ENCODE measurements at regions not wholly inside any gene's neighbourhood (a gene's known extent, or its start where the extent isn't known, plus 50 kb on each side); places are given as distances from the start of the nearest gene placed in this dataset.

GRCh38 chr13:74485757-74486156 lies 351.6 kb upstream of the KLF12 start:
- no peak for DNase-seq (ENCODE audit: low spot score)

GRCh38 chr13:74479124-74479523 lies 344.9 kb upstream of the KLF12 start:
- DNase-seq (ENCODE audit: low spot score): no peak

- no peak for DNase-seq (ENCODE audit: low spot score)
Measured at GRCh38 chr13:74476788-74477187, 342.6 kb upstream of the KLF12 start.

- DNase-seq (ENCODE audit: low spot score): no peak
Measured at GRCh38 chr13:74476365-74476764, 342.2 kb upstream of the KLF12 start.

- DNase-seq (ENCODE audit: low spot score): no peak
Measured at GRCh38 chr13:74466864-74467263, 332.7 kb upstream of the KLF12 start.

- no peak for DNase-seq (ENCODE audit: low spot score)
Measured at GRCh38 chr13:74466020-74466419, 331.8 kb upstream of the KLF12 start.

- no peak for DNase-seq (ENCODE audit: low spot score)
Measured at GRCh38 chr13:74465271-74465670, 331.1 kb upstream of the KLF12 start.

GRCh38 chr13:74464670-74465069 lies 330.5 kb upstream of the KLF12 start:
- DNase-seq (ENCODE audit: low spot score): no peak

- no peak for DNase-seq (ENCODE audit: low spot score)
Measured at GRCh38 chr13:74461011-74461410, 326.8 kb upstream of the KLF12 start.

GRCh38 chr13:74452881-74453280 lies 318.7 kb upstream of the KLF12 start:
- DNase-seq (ENCODE audit: low spot score): no peak

GRCh38 chr13:74452176-74452575 lies 318.0 kb upstream of the KLF12 start:
- no peak for DNase-seq (ENCODE audit: low spot score)

GRCh38 chr13:74450964-74451363 lies 316.8 kb upstream of the KLF12 start:
- DNase-seq (ENCODE audit: low spot score): no peak

GRCh38 chr13:74450525-74450845 lies 316.3 kb upstream of the KLF12 start:
- no peak for DNase-seq (ENCODE audit: low spot score)

GRCh38 chr13:74449811-74450524 lies 315.8 kb upstream of the KLF12 start:
- DNase-seq (ENCODE audit: low spot score): no peak

- DNase-seq (ENCODE audit: low spot score): no peak
Measured at GRCh38 chr13:74444864-74445479, 310.8 kb upstream of the KLF12 start.

GRCh38 chr13:74444161-74444571 lies 310.0 kb upstream of the KLF12 start:
- DNase-seq (ENCODE audit: low spot score): no peak

GRCh38 chr13:74443631-74444030 lies 309.4 kb upstream of the KLF12 start:
- no peak for DNase-seq (ENCODE audit: low spot score)

GRCh38 chr13:74442751-74443150 lies 308.5 kb upstream of the KLF12 start:
- no peak for DNase-seq (ENCODE audit: low spot score)

- no peak for DNase-seq (ENCODE audit: low spot score)
Measured at GRCh38 chr13:74438901-74439300, 304.7 kb upstream of the KLF12 start.

- no peak for DNase-seq (ENCODE audit: low spot score)
Measured at GRCh38 chr13:74434782-74435181, 300.6 kb upstream of the KLF12 start.

GRCh38 chr13:74424455-74424854 lies 290.3 kb upstream of the KLF12 start:
- DNase-seq (ENCODE audit: low spot score): no peak

GRCh38 chr13:74423434-74423833 lies 289.2 kb upstream of the KLF12 start:
- DNase-seq (ENCODE audit: low spot score): no peak

GRCh38 chr13:74414458-74414857 lies 280.3 kb upstream of the KLF12 start:
- no peak for DNase-seq (ENCODE audit: low spot score)

GRCh38 chr13:74413482-74413881 lies 279.3 kb upstream of the KLF12 start:
- no peak for DNase-seq (ENCODE audit: low spot score)

All from iPS-NIHi11 (cell line).